ENCODE measurements at regions not wholly inside any gene's neighbourhood (a gene's known extent, or its start where the extent isn't known, plus 50 kb on each side); places are given as distances from the start of the nearest gene placed in this dataset.

- Histone ChIP-seq H3K27ac (ENCODE audit: low read depth, low read length) (no peak overlapping the region), H3K4me3 (ENCODE audit: low read length in 2 of 2) (no peak overlapping the region), H3K4me1 (ENCODE audit: insufficient read depth, low read length) (no peaks in the 10 kb centered on the region), H3K9me3 (ENCODE audit: control insufficient read depth in 1 of 2, low read length in 2 of 2) (no peaks in the 10 kb centered on the region), H3K36me3 (ENCODE audit: insufficient read depth, low read length) (no peaks in the 10 kb centered on the region), H3K27me3 (ENCODE audit: insufficient read depth, low read length) (no peaks in the 10 kb centered on the region)
- DNase-seq = no peak
- no peaks in the 10 kb centered on the region for H3K36me3 Mint-ChIP-seq
- no peaks in the 10 kb centered on the region for H3K9me3 Mint-ChIP-seq
- no peak overlapping the region for H3K27ac Mint-ChIP-seq
- H3K4me1 Mint-ChIP-seq = no peaks in the 10 kb centered on the region
- H3K27me3 Mint-ChIP-seq = peaks cover 0 to 2% of the 10 kb centered on the region in 2 donors
- ChIA-PET POLR2A (ENCODE audit: partially characterized antibody) (no interaction called here), CTCF (ENCODE audit: partially characterized antibody) (interaction anchor here (0.6 kb wide), 1 partner anchor 470 kb away, joined by 4 read pairs; no protein-coding TSS in a partner anchor)
- H3K4me3 Mint-ChIP-seq = no peak overlapping the region
- intact Hi-C loops (cut with micrococcal nuclease) = no loop called here
Measured at GRCh38 chr20:19110285-19110684, 102.2 kb upstream of the SLC24A3 start.

DNA sequence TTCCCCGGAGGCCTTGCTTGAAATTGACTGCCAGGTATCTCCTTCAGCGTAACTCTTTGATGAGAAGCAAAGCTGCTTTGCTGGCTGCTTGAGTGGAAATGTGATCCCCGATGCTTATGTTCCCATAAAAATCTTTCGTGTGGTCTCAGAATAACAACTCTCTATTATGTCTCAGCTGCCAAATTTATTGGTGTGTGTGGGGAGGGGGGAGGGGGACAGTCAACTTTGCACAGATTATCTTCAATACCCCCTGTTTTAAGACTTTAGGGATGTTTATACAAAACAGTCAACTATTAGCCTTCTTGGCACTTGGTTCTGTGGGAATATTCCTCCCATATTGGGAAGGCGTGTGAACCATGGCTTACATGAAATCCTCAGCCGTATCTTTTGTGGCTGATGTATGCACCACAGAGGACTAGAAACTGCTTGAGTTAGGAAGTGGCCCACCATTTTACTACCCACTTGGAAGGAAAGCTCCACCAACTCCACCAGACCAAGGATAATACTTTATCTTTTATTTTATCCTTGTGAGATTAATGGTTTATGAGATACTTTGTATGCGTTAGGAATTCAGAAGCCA lies 101.5 kb upstream of the SLC24A3 start:
- no peaks in the 10 kb centered on the region for H3K9me3 ChIP-seq (ENCODE audit: control insufficient read depth in 1 of 2, low read length in 2 of 2)
- no peak overlapping the region for H3K4me3 ChIP-seq (ENCODE audit: low read length in 2 of 2)
- CTCF ChIA-PET (ENCODE audit: partially characterized antibody) = interaction anchor here (0.6 kb wide), 1 partner anchor 471 kb away, joined by 4 read pairs; no protein-coding TSS in a partner anchor
- H3K36me3 ChIP-seq (ENCODE audit: insufficient read depth, low read length) = no peaks in the 10 kb centered on the region
- Mint-ChIP-seq H3K9me3 (no peaks in the 10 kb centered on the region), H3K4me3 (no peak overlapping the region), H3K36me3 (no peaks in the 10 kb centered on the region), H3K4me1 (no peaks in the 10 kb centered on the region), H3K27me3 (peaks cover 0 to 2% of the 10 kb centered on the region in 2 donors), H3K27ac (no peak overlapping the region)
- no peak overlapping the region for H3K27ac ChIP-seq (ENCODE audit: low read depth, low read length)
- DNase-seq = no peak
- H3K27me3 ChIP-seq (ENCODE audit: insufficient read depth, low read length) = no peaks in the 10 kb centered on the region
- intact Hi-C loops (cut with micrococcal nuclease) = no loop called here
- no peaks in the 10 kb centered on the region for H3K4me1 ChIP-seq (ENCODE audit: insufficient read depth, low read length)
- POLR2A ChIA-PET (ENCODE audit: partially characterized antibody) = no interaction called here

DNA sequence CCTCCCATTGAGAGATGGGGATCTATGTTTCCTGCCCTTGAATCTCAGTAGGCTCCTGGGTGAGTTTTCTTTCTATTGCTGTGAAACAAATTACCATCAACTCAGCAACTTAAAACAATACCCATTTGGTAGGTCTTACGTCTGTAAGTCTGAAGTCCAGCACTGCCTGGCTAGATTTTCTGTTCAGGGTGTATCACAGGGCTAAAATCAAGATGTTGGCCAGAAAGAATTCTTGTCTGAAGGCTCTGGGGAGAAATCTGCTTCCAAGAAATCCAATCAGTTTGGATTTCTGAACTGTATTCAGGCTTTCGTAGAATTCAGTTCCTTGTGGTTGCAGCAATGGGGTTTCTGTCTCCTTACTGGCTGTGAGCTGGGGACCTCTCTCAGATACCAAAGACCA lies 99.6 kb upstream of the SLC24A3 start:
- Histone ChIP-seq H3K9me3 (ENCODE audit: control insufficient read depth in 1 of 2, low read length in 2 of 2) (no peaks in the 10 kb centered on the region), H3K27me3 (ENCODE audit: insufficient read depth, low read length) (no peaks in the 10 kb centered on the region), H3K4me1 (ENCODE audit: insufficient read depth, low read length) (no peaks in the 10 kb centered on the region), H3K4me3 (ENCODE audit: low read length in 2 of 2) (no peak overlapping the region), H3K27ac (ENCODE audit: low read depth, low read length) (no peak overlapping the region), H3K36me3 (ENCODE audit: insufficient read depth, low read length) (no peaks in the 10 kb centered on the region)
- ChIA-PET CTCF (ENCODE audit: partially characterized antibody) (no interaction called here), POLR2A (ENCODE audit: partially characterized antibody) (no interaction called here)
- no peaks in the 10 kb centered on the region for H3K4me1 Mint-ChIP-seq
- H3K27me3 Mint-ChIP-seq = peaks cover 0 to 2% of the 10 kb centered on the region in 2 donors
- intact Hi-C loops (cut with micrococcal nuclease) = no loop called here
- peaks cover 0 to 3% (median 0%) of the 10 kb centered on the region in 8 donors for H3K9me3 Mint-ChIP-seq
- no peak for DNase-seq
- no peak overlapping the region for H3K4me3 Mint-ChIP-seq
- H3K36me3 Mint-ChIP-seq = no peaks in the 10 kb centered on the region
- H3K27ac Mint-ChIP-seq = no peak overlapping the region

GRCh38 chr20:19113343-19113930 lies 99.0 kb upstream of the SLC24A3 start:
- Mint-ChIP-seq H3K9me3 (peaks cover 0 to 3% (median 0%) of the 10 kb centered on the region in 8 donors), H3K36me3 (no peaks in the 10 kb centered on the region), H3K4me3 (no peak overlapping the region), H3K4me1 (no peaks in the 10 kb centered on the region), H3K27ac (no peak overlapping the region), H3K27me3 (peaks cover 0 to 2% of the 10 kb centered on the region in 2 donors)
- no peaks in the 10 kb centered on the region for H3K27me3 ChIP-seq (ENCODE audit: insufficient read depth, low read length)
- intact Hi-C loops (cut with micrococcal nuclease) = no loop called here
- no peak for DNase-seq
- no peak overlapping the region for H3K27ac ChIP-seq (ENCODE audit: low read depth, low read length)
- H3K9me3 ChIP-seq (ENCODE audit: control insufficient read depth in 1 of 2, low read length in 2 of 2) = no peaks in the 10 kb centered on the region
- no peaks in the 10 kb centered on the region for H3K4me1 ChIP-seq (ENCODE audit: insufficient read depth, low read length)
- no peaks in the 10 kb centered on the region for H3K36me3 ChIP-seq (ENCODE audit: insufficient read depth, low read length)
- POLR2A ChIA-PET (ENCODE audit: partially characterized antibody) = no interaction called here
- H3K4me3 ChIP-seq (ENCODE audit: low read length in 2 of 2) = no peak overlapping the region
- CTCF ChIA-PET (ENCODE audit: partially characterized antibody) = no interaction called here

DNA sequence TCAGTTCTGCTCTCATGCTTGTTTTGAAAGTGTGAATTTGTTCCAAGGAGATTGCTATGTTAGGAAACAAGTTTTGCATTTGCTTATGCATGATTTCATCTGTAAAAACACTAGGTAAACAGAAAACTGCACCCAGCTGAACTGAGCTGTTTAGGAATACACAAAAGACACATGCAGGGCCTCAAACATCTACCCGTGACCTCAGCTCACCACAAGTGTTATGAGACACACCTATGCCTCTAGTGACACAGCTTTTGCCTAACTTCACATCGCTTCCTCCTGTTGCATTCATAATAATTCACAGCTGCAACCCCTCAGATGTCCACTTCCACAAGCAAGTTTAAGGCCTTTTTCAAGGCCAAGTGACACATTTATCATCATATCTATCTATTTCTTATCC lies 98.0 kb upstream of the SLC24A3 start:
- no peak for DNase-seq
- no peak overlapping the region for H3K4me3 ChIP-seq (ENCODE audit: low read length in 2 of 2)
- ChIA-PET POLR2A (ENCODE audit: partially characterized antibody) (no interaction called here), CTCF (ENCODE audit: partially characterized antibody) (no interaction called here)
- intact Hi-C loops (cut with micrococcal nuclease) = no loop called here
- no peaks in the 10 kb centered on the region for H3K9me3 ChIP-seq (ENCODE audit: control insufficient read depth in 1 of 2, low read length in 2 of 2)
- no peaks in the 10 kb centered on the region for H3K36me3 ChIP-seq (ENCODE audit: insufficient read depth, low read length)
- Mint-ChIP-seq H3K36me3 (no peaks in the 10 kb centered on the region), H3K9me3 (peaks cover 0 to 3% (median 0%) of the 10 kb centered on the region in 8 donors), H3K27me3 (peaks cover 0 to 2% of the 10 kb centered on the region in 2 donors), H3K4me1 (no peaks in the 10 kb centered on the region), H3K27ac (no peak overlapping the region), H3K4me3 (no peak overlapping the region)
- no peak overlapping the region for H3K27ac ChIP-seq (ENCODE audit: low read depth, low read length)
- H3K27me3 ChIP-seq (ENCODE audit: insufficient read depth, low read length) = no peaks in the 10 kb centered on the region
- no peaks in the 10 kb centered on the region for H3K4me1 ChIP-seq (ENCODE audit: insufficient read depth, low read length)

DNA sequence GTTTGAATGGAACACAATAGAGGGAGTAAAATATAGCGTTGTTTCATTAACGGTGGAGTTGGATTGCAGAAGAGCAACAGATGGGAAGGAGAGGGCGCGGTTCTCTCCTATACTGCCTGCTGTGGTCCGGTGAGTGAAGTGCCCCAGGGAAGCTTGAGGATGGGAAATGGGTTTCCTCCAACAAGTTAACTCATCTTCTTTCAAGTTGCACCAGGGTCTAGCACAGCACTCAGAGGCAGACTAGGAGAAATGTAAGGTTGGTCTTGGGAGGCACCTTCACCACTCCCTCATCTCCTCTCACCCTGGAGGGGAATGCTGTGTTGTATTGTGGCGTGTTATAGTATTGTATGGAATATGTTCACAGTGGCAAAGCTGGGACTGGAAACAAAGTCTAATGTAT lies 96.9 kb upstream of the SLC24A3 start:
- H3K27ac Mint-ChIP-seq = no peak overlapping the region
- Histone ChIP-seq H3K9me3 (ENCODE audit: control insufficient read depth in 1 of 2, low read length in 2 of 2) (no peaks in the 10 kb centered on the region), H3K4me1 (ENCODE audit: insufficient read depth, low read length) (no peaks in the 10 kb centered on the region), H3K4me3 (ENCODE audit: low read length in 2 of 2) (no peak overlapping the region), H3K27ac (ENCODE audit: low read depth, low read length) (no peak overlapping the region), H3K27me3 (ENCODE audit: insufficient read depth, low read length) (no peaks in the 10 kb centered on the region), H3K36me3 (ENCODE audit: insufficient read depth, low read length) (no peaks in the 10 kb centered on the region)
- no peaks in the 10 kb centered on the region for H3K36me3 Mint-ChIP-seq
- peaks cover 0 to 3% (median 0%) of the 10 kb centered on the region in 8 donors for H3K9me3 Mint-ChIP-seq
- intact Hi-C loops (cut with micrococcal nuclease) = no loop called here
- POLR2A ChIA-PET (ENCODE audit: partially characterized antibody) = no interaction called here
- no peak for DNase-seq
- CTCF ChIA-PET (ENCODE audit: partially characterized antibody) = no interaction called here
- H3K4me3 Mint-ChIP-seq = no peak overlapping the region
- H3K27me3 Mint-ChIP-seq = no peaks in the 10 kb centered on the region
- H3K4me1 Mint-ChIP-seq = no peaks in the 10 kb centered on the region

GRCh38 chr20:19120011-19120410 lies 92.4 kb upstream of the SLC24A3 start:
- Mint-ChIP-seq H3K27me3 (no peaks in the 10 kb centered on the region), H3K36me3 (no peaks in the 10 kb centered on the region), H3K4me3 (no peak overlapping the region), H3K4me1 (no peaks in the 10 kb centered on the region), H3K27ac (no peak overlapping the region), H3K9me3 (peaks cover 0 to 3% (median 0%) of the 10 kb centered on the region in 8 donors)
- intact Hi-C loops (cut with micrococcal nuclease) = no loop called here
- ChIA-PET CTCF (ENCODE audit: partially characterized antibody) (no interaction called here), POLR2A (ENCODE audit: partially characterized antibody) (no interaction called here)
- no peaks in the 10 kb centered on the region for H3K27me3 ChIP-seq (ENCODE audit: insufficient read depth, low read length)
- H3K4me1 ChIP-seq (ENCODE audit: insufficient read depth, low read length) = no peaks in the 10 kb centered on the region
- H3K36me3 ChIP-seq (ENCODE audit: insufficient read depth, low read length) = no peaks in the 10 kb centered on the region
- H3K4me3 ChIP-seq (ENCODE audit: low read length in 2 of 2) = no peak overlapping the region
- DNase-seq = no peak
- H3K9me3 ChIP-seq (ENCODE audit: control insufficient read depth in 1 of 2, low read length in 2 of 2) = no peaks in the 10 kb centered on the region
- no peak overlapping the region for H3K27ac ChIP-seq (ENCODE audit: low read depth, low read length)
